Esophagus muscularis mucosa (tissue), 3 donors: ENCODE measurements at regions not wholly inside any gene's neighbourhood (a gene's known extent, or its start where the extent isn't known, plus 50 kb on each side); places are given as distances from the start of the nearest gene placed in this dataset.

Experiments
- POLR2A ChIP-seq: fragments of 450-650 bp; IDR thresholded peaks from one replicate; pipeline ENCODE4 v1.6.1; 2017; ENCODE audit warnings: antibody characterized with exemption, moderate library complexity, mild to moderate bottlenecking, low read depth
- TF ChIP-seq, protein P1 (sequence below), 3 experiments: fragments of 200-600 bp in 2 of 3; fragments of 450-650 bp in 1 of 3; sonication (generic) in 2 of 3; IDR thresholded peaks; one replicate each; pipeline ENCODE4 v1.5.1; 2017 to 2019; ENCODE audit warnings: antibody characterized with exemption in 3 of 3, mild to moderate bottlenecking in 2 of 3, moderate library complexity in 1 of 3

- TF ChIP-seq, protein P1, sequence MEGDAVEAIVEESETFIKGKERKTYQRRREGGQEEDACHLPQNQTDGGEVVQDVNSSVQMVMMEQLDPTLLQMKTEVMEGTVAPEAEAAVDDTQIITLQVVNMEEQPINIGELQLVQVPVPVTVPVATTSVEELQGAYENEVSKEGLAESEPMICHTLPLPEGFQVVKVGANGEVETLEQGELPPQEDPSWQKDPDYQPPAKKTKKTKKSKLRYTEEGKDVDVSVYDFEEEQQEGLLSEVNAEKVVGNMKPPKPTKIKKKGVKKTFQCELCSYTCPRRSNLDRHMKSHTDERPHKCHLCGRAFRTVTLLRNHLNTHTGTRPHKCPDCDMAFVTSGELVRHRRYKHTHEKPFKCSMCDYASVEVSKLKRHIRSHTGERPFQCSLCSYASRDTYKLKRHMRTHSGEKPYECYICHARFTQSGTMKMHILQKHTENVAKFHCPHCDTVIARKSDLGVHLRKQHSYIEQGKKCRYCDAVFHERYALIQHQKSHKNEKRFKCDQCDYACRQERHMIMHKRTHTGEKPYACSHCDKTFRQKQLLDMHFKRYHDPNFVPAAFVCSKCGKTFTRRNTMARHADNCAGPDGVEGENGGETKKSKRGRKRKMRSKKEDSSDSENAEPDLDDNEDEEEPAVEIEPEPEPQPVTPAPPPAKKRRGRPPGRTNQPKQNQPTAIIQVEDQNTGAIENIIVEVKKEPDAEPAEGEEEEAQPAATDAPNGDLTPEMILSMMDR (IDR thresholded peaks at IDR 0.05) = no peak
- TF ChIP-seq POLR2A = no peak
Measured at GRCh38 chr6:12479881-12480280, 189.7 kb downstream of the EDN1 start.
